Suppressor macrophage (primary cell): ENCODE measurements at regions not wholly inside any gene's neighbourhood (a gene's known extent, or its start where the extent isn't known, plus 50 kb on each side); places are given as distances from the start of the nearest gene placed in this dataset.
A peak's percentile ranks its signal among the peaks of the same experiment; 100 is the strongest.

Source experiments
- DNase-seq, 4 experiments: peaks; one replicate each; pipeline ENCODE4 v3.0.0-alpha.2; 2020 to 2022

GRCh38 chr4:179486570-179487335 lies 2044.5 kb upstream of the AGA start:
- DNase-seq = no peak

- no peak for DNase-seq
Measured at GRCh38 chr4:179492260-179493080, 2050.2 kb upstream of the AGA start.

GRCh38 chr4:179503976-179504375 lies 2061.7 kb upstream of the AGA start:
- no peak for DNase-seq

GRCh38 chr4:179509489-179509888 lies 2067.3 kb upstream of the AGA start:
- no peak for DNase-seq

- no peak for DNase-seq
Measured at GRCh38 chr4:179521952-179522351, 2079.7 kb upstream of the AGA start.

GRCh38 chr4:179530958-179531357 lies 2088.7 kb upstream of the AGA start:
- DNase-seq = no peak

- DNase-seq = no peak
Measured at GRCh38 chr4:179536694-179537093, 2094.5 kb upstream of the AGA start.

- no peak for DNase-seq
Measured at GRCh38 chr4:179539641-179540040, 2097.4 kb upstream of the AGA start.

- no peak for DNase-seq
Measured at GRCh38 chr4:179543771-179544170, 2101.5 kb upstream of the AGA start.

- DNase-seq = no peak
Measured at GRCh38 chr4:179544496-179544895, 2102.3 kb upstream of the AGA start.

- no peak for DNase-seq
Measured at GRCh38 chr4:179552131-179552530, 2109.9 kb upstream of the AGA start.

- DNase-seq = no peak
Measured at GRCh38 chr4:179563741-179564140, 2121.5 kb upstream of the AGA start.

- no peak for DNase-seq
Measured at GRCh38 chr4:179569549-179569948, 2127.3 kb upstream of the AGA start.

- DNase-seq = no peak
Measured at GRCh38 chr4:179582164-179582905, 2140.1 kb upstream of the AGA start.

- DNase-seq = no peak
Measured at GRCh38 chr4:179583221-179583620, 2141.0 kb upstream of the AGA start.

- DNase-seq = no peak
Measured at GRCh38 chr4:179584101-179584500, 2141.9 kb upstream of the AGA start.

- no peak for DNase-seq
Measured at GRCh38 chr4:179585761-179586160, 2143.5 kb upstream of the AGA start.

GRCh38 chr4:179586460-179586859 lies 2144.2 kb upstream of the AGA start:
- DNase-seq = no peak

- DNase-seq = peak in 1 of 4 experiments; percentile 1
Measured at GRCh38 chr4:179595671-179596410, 2153.6 kb upstream of the AGA start.

- no peak for DNase-seq
Measured at GRCh38 chr4:179596621-179597020, 2154.4 kb upstream of the AGA start.

GRCh38 chr4:179597301-179597700 lies 2155.1 kb upstream of the AGA start:
- DNase-seq = no peak

GRCh38 chr4:179601671-179602070 lies 2159.4 kb upstream of the AGA start:
- DNase-seq = no peak

- no peak for DNase-seq
Measured at GRCh38 chr4:179605196-179605595, 2163.0 kb upstream of the AGA start.
